ENCODE measurements at regions not wholly inside any gene's neighbourhood (a gene's known extent, or its start where the extent isn't known, plus 50 kb on each side); places are given as distances from the start of the nearest gene placed in this dataset.
"Not testable (repeated sequence)": the region's sequence is repeated elsewhere in the genome, so short reads cannot be mapped to it uniquely, and the experiment has no call there.

DNA sequence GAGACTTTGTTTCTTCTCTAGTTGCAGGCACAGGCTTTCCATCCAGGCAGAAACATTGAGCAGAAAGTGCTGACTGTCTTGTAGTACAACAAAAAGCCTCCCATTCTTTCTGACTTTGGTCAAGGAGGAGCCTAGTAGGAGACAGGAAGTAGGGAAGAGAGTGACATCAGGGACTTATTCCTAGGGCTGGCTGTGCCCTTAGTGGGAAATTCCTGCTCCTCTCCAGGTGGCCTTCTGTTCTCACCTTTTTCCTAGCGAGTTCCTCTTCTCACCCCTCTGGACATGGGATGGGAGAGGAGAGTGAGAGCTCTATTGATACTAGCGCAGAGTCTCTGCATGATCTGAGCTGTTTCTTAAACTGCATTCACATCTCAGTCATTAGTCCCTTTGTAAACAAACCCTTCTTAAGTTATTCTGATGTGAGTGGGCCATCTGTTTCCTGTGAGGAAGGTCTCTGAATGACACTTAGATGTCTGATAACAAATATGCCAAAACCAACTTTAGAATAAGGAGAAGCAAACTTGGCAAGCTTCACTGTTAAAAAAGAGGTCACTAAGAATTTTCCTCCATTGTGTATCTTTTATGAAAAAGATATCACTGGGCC lies 455.0 kb downstream of the GJA1 start:
- Histone ChIP-seq H3K79me1 (ENCODE audit: insufficient read depth, low read depth, low read length, poor library complexity, severe bottlenecking) (no peaks in the 10 kb centered on the region), H3T11ph (ENCODE audit: low read length) (no peak overlapping the region), H3K14ac (ENCODE audit: insufficient read depth, low read length) (no peak overlapping the region), H2BK12ac (ENCODE audit: insufficient read length, low read depth, low read length) (no peak overlapping the region), H4K20me1 (ENCODE audit: control insufficient read depth, insufficient read depth, insufficient read length) (no peaks in the 10 kb centered on the region), H2AFZ (ENCODE audit: low read length) (no peak overlapping the region), H2BK20ac (ENCODE audit: low read depth, low read length, poor library complexity, severe bottlenecking) (no peak overlapping the region), H3K4me1 (ENCODE audit: insufficient read depth, low read length) (no peaks in the 10 kb centered on the region; the same call in 1 of the 2 replicates), H2BK5ac (ENCODE audit: insufficient read length, low read length) (no peak overlapping the region), H4K91ac (ENCODE audit: insufficient read length, low read depth, low read length) (no peak overlapping the region), H2BK15ac (ENCODE audit: low read depth, low read length) (no peak overlapping the region), H2AK5ac (ENCODE audit: insufficient read length, low read length) (no peak overlapping the region), H2BK120ac (ENCODE audit: low read depth, low read length, poor library complexity, severe bottlenecking) (no peak overlapping the region), H3K4me2 (ENCODE audit: insufficient read depth, insufficient read length, low read length) (no peak overlapping the region), H3K23me2 (ENCODE audit: insufficient read length, low read depth, low read length, poor library complexity, severe bottlenecking) (no peaks in the 10 kb centered on the region), H4K8ac (replicated peaks; ENCODE audit: insufficient read length, low read depth, low read length) (no peak overlapping the region), H3K9me3 (ENCODE audit: control insufficient read depth, low read depth, low read length) (no peaks in the 10 kb centered on the region), H3K27ac (ENCODE audit: insufficient read length, low read depth, low read length) (no peak overlapping the region), H3K27me3 (ENCODE audit: insufficient read depth, low read length) (no peaks in the 10 kb centered on the region), H3K18ac (ENCODE audit: insufficient read length, low read depth, low read length) (no peak overlapping the region), H3K4ac (ENCODE audit: low read depth, low read length) (no peak overlapping the region), H3K9ac (ENCODE audit: extremely low read depth, insufficient read length, low read length) (no peak overlapping the region), H4K5ac (ENCODE audit: insufficient read length, low read depth, low read length) (no peak overlapping the region), H3K23ac (ENCODE audit: insufficient read length, low read depth, low read length) (no peak overlapping the region), H3K79me2 (ENCODE audit: insufficient read depth, low read length) (no peaks in the 10 kb centered on the region), H3K56ac (ENCODE audit: insufficient read length, low read depth, low read length) (no peak overlapping the region)
- Mint-ChIP-seq H3K27me3 (ENCODE audit: low read depth) (no peaks in the 10 kb centered on the region), H3K4me1 (peaks cover 21 to 26% of the 10 kb centered on the region in 2 experiments), H3K4me3 (no peak overlapping the region), H3K36me3 (ENCODE audit: insufficient read depth in 1 of 3, low read depth in 3 of 3) (no peaks in the 10 kb centered on the region), H3K27ac (peak overlapping the region; percentile 26 to 78 (median 78); a peak in 6 of 7 replicates), H3K9me3 (0 out of 5 replicates have a peak, but pooled peaks cover 0 to 2% of the 10 kb centered on the region in 2 experiments)
- DNase-seq = peak; percentile 40
- TF ChIP-seq CTCF (conservative IDR thresholded peaks at IDR 0.05) = no peak
- WGBS (ENCODE audit: extremely low coverage, insufficient read length, low lambda C conversion rate) = no CpG with 5 or more reads among the region's 2 CpGs

DNA sequence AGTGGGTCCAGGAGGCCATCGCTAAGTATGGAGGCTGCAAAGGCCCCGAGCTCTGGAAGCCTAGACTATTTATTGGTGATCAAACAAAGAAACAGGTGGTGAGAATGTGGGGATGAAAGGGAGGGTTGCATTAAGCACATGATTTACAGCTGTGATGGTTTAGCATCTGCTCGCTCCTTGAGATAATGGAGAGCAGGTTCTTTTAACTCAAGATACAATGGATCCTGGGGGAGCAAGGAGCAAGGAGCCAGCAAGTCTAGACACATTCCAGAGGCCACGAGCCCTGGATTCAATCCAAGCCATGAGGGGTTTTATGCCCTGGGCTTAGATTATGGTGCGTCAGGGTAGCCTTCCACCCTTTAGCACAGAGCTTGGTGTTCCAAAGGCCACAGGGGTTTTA lies 460.3 kb downstream of the GJA1 start:
- not testable (repeated sequence) for H4K91ac ChIP-seq (ENCODE audit: insufficient read length, low read depth, low read length); H4K20me1 ChIP-seq (ENCODE audit: control insufficient read depth, insufficient read depth, insufficient read length); H3K27me3 Mint-ChIP-seq (ENCODE audit: low read depth); H2BK12ac ChIP-seq (ENCODE audit: insufficient read length, low read depth, low read length); H3T11ph ChIP-seq (ENCODE audit: low read length); H3K9me3 Mint-ChIP-seq; H3K4me2 ChIP-seq (ENCODE audit: insufficient read depth, insufficient read length, low read length); H4K5ac ChIP-seq (ENCODE audit: insufficient read length, low read depth, low read length); H3K23me2 ChIP-seq (ENCODE audit: insufficient read length, low read depth, low read length, poor library complexity, severe bottlenecking); H3K23ac ChIP-seq (ENCODE audit: insufficient read length, low read depth, low read length); H3K18ac ChIP-seq (ENCODE audit: insufficient read length, low read depth, low read length); H3K9ac ChIP-seq (ENCODE audit: extremely low read depth, insufficient read length, low read length); H3K36me3 Mint-ChIP-seq (ENCODE audit: insufficient read depth in 1 of 3, low read depth in 3 of 3); H2BK15ac ChIP-seq (ENCODE audit: low read depth, low read length); H3K27ac ChIP-seq (ENCODE audit: insufficient read length, low read depth, low read length); H2BK20ac ChIP-seq (ENCODE audit: low read depth, low read length, poor library complexity, severe bottlenecking); H2BK120ac ChIP-seq (ENCODE audit: low read depth, low read length, poor library complexity, severe bottlenecking); H3K27me3 ChIP-seq (ENCODE audit: insufficient read depth, low read length); H3K14ac ChIP-seq (ENCODE audit: insufficient read depth, low read length); H3K4ac ChIP-seq (ENCODE audit: low read depth, low read length); H3K4me3 Mint-ChIP-seq; H2AK5ac ChIP-seq (ENCODE audit: insufficient read length, low read length); H4K8ac ChIP-seq (replicated peaks; ENCODE audit: insufficient read length, low read depth, low read length); DNase-seq; H3K79me1 ChIP-seq (ENCODE audit: insufficient read depth, low read depth, low read length, poor library complexity, severe bottlenecking); H3K9me3 ChIP-seq (ENCODE audit: control insufficient read depth, low read depth, low read length); H3K4me1 ChIP-seq (ENCODE audit: insufficient read depth, low read length); H2BK5ac ChIP-seq (ENCODE audit: insufficient read length, low read length); H3K56ac ChIP-seq (ENCODE audit: insufficient read length, low read depth, low read length); H3K79me2 ChIP-seq (ENCODE audit: insufficient read depth, low read length); H2AFZ ChIP-seq (ENCODE audit: low read length)
- WGBS (ENCODE audit: extremely low coverage, insufficient read length, low lambda C conversion rate) = no CpG with 5 or more reads among the region's 5 CpGs
- peaks cover 37 to 38% of the 10 kb centered on the region in 2 experiments for H3K4me1 Mint-ChIP-seq
- peak overlapping the region in 1 of 3 experiments; percentile 70; a peak in 4 of 7 replicates for H3K27ac Mint-ChIP-seq

Measured in H9 (cell line).